K562 (cell line): ENCODE measurements at regions not wholly inside any gene's neighbourhood (a gene's known extent, or its start where the extent isn't known, plus 50 kb on each side); places are given as distances from the start of the nearest gene placed in this dataset.

Experiments
- ATAC-seq: fragments of 200-7000 bp; cut with Tn5 transposase; 3 replicates; pipeline ENCODE4 v1.9.1; 2020; ENCODE audit warnings: moderate library complexity
- BruUV-seq: library from RNA; stranded (reverse); fragments of 400-500 nt; replicated peaks from 2 replicates; lab custom pipeline; 2021; lab: Mats Ljungman, UMichigan
- CTCF ChIA-PET: fragments of 300-600 bp; formaldehyde crosslinking; extraction: SDS; loops from one replicate; lab custom pipeline; 2021; ENCODE audit warnings: low intra/inter-chr PET ratio; lab: Yijun Ruan, JAX
- POLR2A ChIA-PET: fragments of 300-600, 350-650 bp; sonication (Branson Sonifier 250); formaldehyde crosslinking; extraction: SDS; loops from one replicate; lab custom pipeline; 2021; ENCODE audit warnings: antibody characterized with exemption, inconsistent platforms; lab: Yijun Ruan, JAX
- DNase-seq, 4 experiments: peaks; one replicate each; pipeline versions ENCODE4 v3.0.0 to v3.0.0-alpha.2; 2011 to 2018; ENCODE audit warnings: low spot score in 3 of 4, mixed read lengths in 3 of 4; ENCODE audit errors: extremely low read depth in 1 of 4
- FAIRE-seq: peaks from 2 replicates; lab custom pipeline; 2011; peaks lifted over from hg19 to GRCh38; lab: Jason Lieb, UNC
- H2AFZ ChIP-seq: 2 replicates; pipeline ENCODE4 v1.6.0; 2011; ENCODE audit warnings: low read depth, low read length, control low read depth, inconsistent platforms
- H3K27ac ChIP-seq: fragments of 200-600 bp; 3 replicates; pipeline ENCODE4 v1.8.0; 2011; ENCODE audit warnings: low read depth, mild to moderate bottlenecking, control low read depth, inconsistent platforms, low read length, moderate library complexity, mixed read lengths; ENCODE audit errors: extremely low read depth
- H3K27me3 ChIP-seq, 2 experiments: fragments of 300-600 bp in 1 of 2; 2 replicates in 1 of 2; 3 replicates in 1 of 2; pipeline versions ENCODE4 v1.6.0 to v1.8.0; 2011; ENCODE audit warnings: inconsistent platforms in 2 of 2, low read length in 2 of 2, mild to moderate bottlenecking in 1 of 2, mixed read lengths in 1 of 2, moderate library complexity in 1 of 2; ENCODE audit not compliant: control insufficient read depth in 2 of 2, insufficient read depth in 2 of 2
- H3K36me3 ChIP-seq: fragments of 300-600 bp; 3 replicates; pipeline ENCODE4 v1.8.0; 2011; ENCODE audit warnings: mild to moderate bottlenecking, low read length, inconsistent platforms; ENCODE audit not compliant: control insufficient read depth, insufficient read depth
- H3K4me1 ChIP-seq, 2 experiments: fragments of 200-600 bp in 1 of 2; replicated peaks in 1 of 2; 2 replicates in 1 of 2; 3 replicates in 1 of 2; pipeline versions ENCODE4 v1.5.1 to v1.8.0; 2011; ENCODE audit warnings: inconsistent platforms in 2 of 2, low read length in 2 of 2, mild to moderate bottlenecking in 1 of 2, mixed read lengths in 1 of 2, moderate library complexity in 1 of 2; ENCODE audit not compliant: control insufficient read depth in 2 of 2, insufficient read depth in 2 of 2
- H3K4me2 ChIP-seq: 2 replicates; pipeline ENCODE4 v1.6.1; 2011; ENCODE audit warnings: low read length, control low read depth, inconsistent platforms, mixed read lengths; ENCODE audit not compliant: insufficient read depth
- H3K4me3 ChIP-seq: fragments of 200-600 bp; sonication (generic), shearing (Covaris generic); 2 replicates; pipeline ENCODE4 v1.5.1; 2016; ENCODE audit warnings: control low read depth, inconsistent platforms
- H3K79me2 ChIP-seq: fragments of 200-600 bp; 3 replicates; pipeline ENCODE4 v1.8.0; 2011; ENCODE audit warnings: low read length, inconsistent platforms; ENCODE audit not compliant: control insufficient read depth, insufficient read depth
- H3K9ac ChIP-seq, 2 experiments: 2 replicates each; pipeline versions ENCODE4 v1.6.0 to v1.6.1; 2011; ENCODE audit warnings: low read depth in 2 of 2, low read length in 2 of 2, control low read depth in 1 of 2, inconsistent platforms in 1 of 2, mild to moderate bottlenecking in 1 of 2, mixed read lengths in 1 of 2; ENCODE audit not compliant: insufficient read depth in 1 of 2
- H3K9me1 ChIP-seq: one replicate; pipeline ENCODE4 v1.6.0; 2011; ENCODE audit warnings: inconsistent platforms, mild to moderate bottlenecking, low read length, moderate library complexity; ENCODE audit not compliant: control insufficient read depth, insufficient read depth
- H3K9me3 ChIP-seq: replicated peaks from 2 replicates; pipeline ENCODE4 v1.5.1; 2011; ENCODE audit warnings: low read depth, low read length, inconsistent platforms; ENCODE audit not compliant: control insufficient read depth, insufficient read depth
- H4K20me1 ChIP-seq: replicated peaks from 2 replicates; pipeline ENCODE4 v1.6.1; 2011; ENCODE audit warnings: low read length, inconsistent platforms, mixed read lengths; ENCODE audit not compliant: control insufficient read depth, insufficient read depth
- CREM ChIP-seq: IDR thresholded peaks from 2 replicates; pipeline ENCODE4 v1.6.1; 2014; ENCODE audit warnings: antibody characterized with exemption, low read depth
- E2F5 ChIP-seq: sonication (generic); formaldehyde crosslinking; IDR thresholded peaks from 2 replicates; pipeline ENCODE4 v1.8.0; 2022; ENCODE audit warnings: mild to moderate bottlenecking, missing genetic modification reagents
- HMBOX1 ChIP-seq: sonication (generic); IDR thresholded peaks from 2 replicates; pipeline ENCODE4 v1.6.1; 2016
- MCM7 ChIP-seq, 2 experiments: fragments of 450-650 bp; IDR thresholded peaks; 2 replicates each; pipeline ENCODE4 v1.6.1; 2016 to 2018
- NCOA6 ChIP-seq: fragments of 450-650 bp; IDR thresholded peaks from 2 replicates; pipeline ENCODE4 v1.6.1; 2017; ENCODE audit warnings: mild to moderate bottlenecking
- NR2C2 ChIP-seq, 2 experiments: fragments of 200-800 bp in 1 of 2; sonication (Bioruptor generic) in 1 of 2; sonication (generic) in 1 of 2; formaldehyde crosslinking in 1 of 2; IDR thresholded peaks; 2 replicates each; pipeline versions ENCODE4 v1.6.1 to v1.8.0; 2016 to 2022; ENCODE audit warnings: mild to moderate bottlenecking in 1 of 2, missing compliant biosample characterization in 1 of 2, missing genetic modification characterization in 1 of 2, missing genetic modification reagents in 1 of 2
- NUFIP1 ChIP-seq: fragments of 450-650 bp; IDR thresholded peaks from 2 replicates; pipeline ENCODE4 v1.6.1; 2018; ENCODE audit not compliant: partially characterized antibody
- TRIM24 ChIP-seq, 2 experiments: fragments of 450-650 bp; IDR thresholded peaks; 2 replicates each; pipeline ENCODE4 v1.6.1; 2016
- TRIM25 ChIP-seq: fragments of 450-650 bp; IDR thresholded peaks from 2 replicates; pipeline ENCODE4 v1.7.0; 2016; ENCODE audit warnings: borderline replicate concordance
- ZNF395 ChIP-seq: fragments of 200-800 bp; sonication (Bioruptor generic); IDR thresholded peaks from 2 replicates; pipeline ENCODE4 v1.6.1; 2017; ENCODE audit warnings: missing genetic modification characterization, missing compliant biosample characterization
- WGBS: fragments of 100-300 bp; shearing (Covaris generic); methylation state at CpG from one replicate; pipeline ENCODE4 v1.1.6; 2016; ENCODE audit warnings: low coverage, mixed read lengths; ENCODE audit not compliant: insufficient coverage; ENCODE audit errors: missing lambda C conversion rate; 5-methylcytosine and 5-hydroxymethylcytosine counted together
- in situ Hi-C: fragments of 300-500 bp; cut with MboI; formaldehyde crosslinking; loops from 4 replicates; pipeline ENCODE4 v1.15.0; 2018; ENCODE audit warnings: inconsistent platforms, mixed read lengths
- intact Hi-C: fragments of 100-400 bp; cut with micrococcal nuclease; formaldehyde crosslinking; loops from 2 replicates; pipeline ENCODE4 v1.14.2; 2022
- TF ChIP-seq, protein P1 (sequence below): sonication (generic); formaldehyde crosslinking; IDR thresholded peaks from 2 replicates; pipeline ENCODE4 v1.8.0; 2022; ENCODE audit warnings: missing genetic modification reagents, mild to moderate bottlenecking, borderline replicate concordance
- TF ChIP-seq, protein P2 (sequence below): fragments of 250-450 bp; sonication (Bioruptor Pico); IDR thresholded peaks from 2 replicates; pipeline ENCODE4 v1.8.0; 2022; ENCODE audit warnings: inconsistent platforms, mild to moderate bottlenecking, moderate library complexity, borderline replicate concordance

DNA sequence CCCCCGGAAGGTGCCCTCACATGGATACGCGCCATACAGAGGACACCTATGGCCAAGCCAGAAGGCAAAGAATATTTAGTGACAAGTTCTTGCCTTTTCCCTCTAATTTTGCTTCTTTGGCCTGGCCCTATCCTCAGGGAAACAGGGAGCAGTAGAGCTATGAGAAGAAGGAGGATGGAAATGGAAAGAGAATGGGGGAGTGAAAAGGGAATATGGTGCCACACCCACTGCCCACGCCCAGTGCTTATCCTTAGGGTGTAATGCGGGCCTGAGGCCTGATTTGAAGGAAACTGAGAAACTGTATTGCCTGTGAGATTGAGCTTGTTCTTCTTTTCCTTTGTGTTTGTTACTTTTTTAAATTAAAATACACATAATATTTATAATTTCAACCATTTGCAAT lies 255.1 kb downstream of the HS3ST3A1 start:
- Histone ChIP-seq H2AFZ (no peak overlapping the region), H3K79me2 (no peaks in the 10 kb centered on the region), H3K36me3 (no peaks in the 10 kb centered on the region), H3K27me3 (no peaks in the 10 kb centered on the region), H3K4me3 (no peak overlapping the region), H3K4me2 (no peak overlapping the region), H4K20me1 (no peaks in the 10 kb centered on the region), H3K9ac (no peak overlapping the region), H3K4me1 (peaks cover 0 to 12% of the 10 kb centered on the region in 2 experiments; a peak in 3 of 5 replicates), H3K9me3 (peaks cover 2% of the 10 kb centered on the region; the same call in 1 of the 2 replicates), H3K9me1 (no peaks in the 10 kb centered on the region), H3K27ac (0 out of 3 replicates have a peak overlapping the region, but pooled peaks have one; percentile 52)
- DNase-seq (no peak), ATAC-seq (no peak), FAIRE-seq (no peak)
- 44% methylated on average over 2 of the region's 5 CpGs for WGBS
- POLR2A ChIA-PET: interaction anchor here (0.6 kb wide), 1 partner anchor 49 kb away, joined by 4 read pairs; no protein-coding TSS in a partner anchor
- in situ Hi-C loops: no loop called here
- intact Hi-C loops: no loop called here
- no TSS peak for BruUV-seq
- CTCF ChIA-PET: no interaction called here
- TF ChIP-seq NUFIP1: no peak
- no peak for TF ChIP-seq E2F5 (CRISPR knock-in tag)
- TF ChIP-seq HMBOX1: no peak
- no peak for TF ChIP-seq NR2C2 (CRISPR knock-in tag; IDR thresholded peaks at IDR 0.05)
- TF ChIP-seq NR2C2 (tag; IDR thresholded peaks at IDR 0.05): no peak
- TF ChIP-seq, protein P1, sequence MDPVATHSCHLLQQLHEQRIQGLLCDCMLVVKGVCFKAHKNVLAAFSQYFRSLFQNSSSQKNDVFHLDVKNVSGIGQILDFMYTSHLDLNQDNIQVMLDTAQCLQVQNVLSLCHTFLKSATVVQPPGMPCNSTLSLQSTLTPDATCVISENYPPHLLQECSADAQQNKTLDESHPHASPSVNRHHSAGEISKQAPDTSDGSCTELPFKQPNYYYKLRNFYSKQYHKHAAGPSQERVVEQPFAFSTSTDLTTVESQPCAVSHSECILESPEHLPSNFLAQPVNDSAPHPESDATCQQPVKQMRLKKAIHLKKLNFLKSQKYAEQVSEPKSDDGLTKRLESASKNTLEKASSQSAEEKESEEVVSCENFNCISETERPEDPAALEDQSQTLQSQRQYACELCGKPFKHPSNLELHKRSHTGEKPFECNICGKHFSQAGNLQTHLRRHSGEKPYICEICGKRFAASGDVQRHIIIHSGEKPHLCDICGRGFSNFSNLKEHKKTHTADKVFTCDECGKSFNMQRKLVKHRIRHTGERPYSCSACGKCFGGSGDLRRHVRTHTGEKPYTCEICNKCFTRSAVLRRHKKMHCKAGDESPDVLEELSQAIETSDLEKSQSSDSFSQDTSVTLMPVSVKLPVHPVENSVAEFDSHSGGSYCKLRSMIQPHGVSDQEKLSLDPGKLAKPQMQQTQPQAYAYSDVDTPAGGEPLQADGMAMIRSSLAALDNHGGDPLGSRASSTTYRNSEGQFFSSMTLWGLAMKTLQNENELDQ (CRISPR knock-in tag): no peak
- TF ChIP-seq, protein P2, sequence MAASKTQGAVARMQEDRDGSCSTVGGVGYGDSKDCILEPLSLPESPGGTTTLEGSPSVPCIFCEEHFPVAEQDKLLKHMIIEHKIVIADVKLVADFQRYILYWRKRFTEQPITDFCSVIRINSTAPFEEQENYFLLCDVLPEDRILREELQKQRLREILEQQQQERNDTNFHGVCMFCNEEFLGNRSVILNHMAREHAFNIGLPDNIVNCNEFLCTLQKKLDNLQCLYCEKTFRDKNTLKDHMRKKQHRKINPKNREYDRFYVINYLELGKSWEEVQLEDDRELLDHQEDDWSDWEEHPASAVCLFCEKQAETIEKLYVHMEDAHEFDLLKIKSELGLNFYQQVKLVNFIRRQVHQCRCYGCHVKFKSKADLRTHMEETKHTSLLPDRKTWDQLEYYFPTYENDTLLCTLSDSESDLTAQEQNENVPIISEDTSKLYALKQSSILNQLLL (CRISPR knock-in tag): no peak
- TF ChIP-seq TRIM25: no peak
- no peak for TF ChIP-seq TRIM24 (IDR thresholded peaks at IDR 0.05)
- TF ChIP-seq MCM7 (IDR thresholded peaks at IDR 0.05): no peak
- TF ChIP-seq NCOA6: no peak
- TF ChIP-seq ZNF395 (CRISPR knock-in tag): no peak
- no peak for TF ChIP-seq CREM
